T-cell (primary cell): ENCODE measurements at regions not wholly inside any gene's neighbourhood (a gene's known extent, or its start where the extent isn't known, plus 50 kb on each side); places are given as distances from the start of the nearest gene placed in this dataset.

Experiments used
- ATAC-seq, 4 experiments: fragments of 200-7000 bp in 3 of 4; fragments of 150-1000 bp in 1 of 4; cut with Tn5 transposase; replicated peaks in 1 of 4; 1 replicate in 3 of 4; 2 replicates in 1 of 4; pipeline ENCODE4 v1.10.0; 2021; ENCODE audit warnings: moderate library complexity in 3 of 4, mild to moderate bottlenecking in 2 of 4, moderate number of reproducible peaks in 1 of 4
- CTCF ChIA-PET, 2 donors: fragments of 300-600 bp; sonication (Branson Sonifier 250); formaldehyde crosslinking; loops; one replicate each; lab custom pipeline; 2022; ENCODE audit warnings: antibody characterized with exemption in 2 of 2; lab: Charles Lee
- POLR2A ChIA-PET, 2 donors: fragments of 300-600 bp; sonication (Branson Sonifier 250); formaldehyde crosslinking; loops; one replicate each; lab custom pipeline; 2022; ENCODE audit warnings: antibody characterized with exemption in 2 of 2; lab: Charles Lee
- DNase-seq, 35 experiments: peaks; one replicate each; pipeline versions ENCODE4 v3.0.0 to v3.0.0-alpha.2; 2013 to 2023
- H3K27ac ChIP-seq: one replicate; pipeline ENCODE4 v1.5.1; 2013; ENCODE audit warnings: low read length
- H3K27me3 ChIP-seq, 2 experiments: replicated peaks in 1 of 2; 1 replicate in 1 of 2; 2 replicates in 1 of 2; pipeline versions ENCODE4 v1.6.1 to v1.7.0; 2013; ENCODE audit warnings: low read length in 1 of 2, mixed read lengths in 1 of 2; ENCODE audit not compliant: control insufficient read depth in 2 of 2, insufficient read depth in 2 of 2; ENCODE audit errors: extremely low read depth in 1 of 2
- H3K36me3 ChIP-seq, 2 donors: 1 replicate in 1 of 2; 2 replicates in 1 of 2; pipeline versions ENCODE4 v1.6.1 to v1.7.0; 2013; ENCODE audit warnings: low read length in 1 of 2; ENCODE audit not compliant: control insufficient read depth in 2 of 2, insufficient read depth in 1 of 2; ENCODE audit errors: extremely low read depth in 1 of 2
- H3K4me1 ChIP-seq, 2 experiments: 1 replicate in 1 of 2; 2 replicates in 1 of 2; pipeline versions ENCODE4 v1.6.1 to v1.7.0; 2013; ENCODE audit warnings: low read length in 2 of 2, mixed read lengths in 1 of 2; ENCODE audit not compliant: insufficient read depth in 2 of 2, control insufficient read depth in 1 of 2; ENCODE audit errors: extremely low read depth in 1 of 2
- H3K4me3 ChIP-seq, 2 donors: 1 replicate in 1 of 2; 2 replicates in 1 of 2; pipeline versions ENCODE4 v1.5.1 to v1.7.0; 2013; ENCODE audit warnings: mild to moderate bottlenecking in 2 of 2, low read length in 1 of 2, moderate library complexity in 1 of 2; ENCODE audit not compliant: control insufficient read depth in 1 of 2; ENCODE audit errors: extremely low read depth in 1 of 2
- H3K9me3 ChIP-seq: 2 replicates; pipeline ENCODE4 v1.7.0; 2013
- H3K27ac Mint-ChIP-seq, 2 donors: one replicate each; pipeline ENCODE4 v1.8.0; 2020 to 2021; ENCODE audit warnings: mild to moderate bottlenecking in 2 of 2, mixed read lengths in 2 of 2
- H3K27me3 Mint-ChIP-seq, 2 donors: one replicate each; pipeline ENCODE4 v1.8.0; 2021 to 2022; ENCODE audit warnings: mixed read lengths in 2 of 2
- H3K36me3 Mint-ChIP-seq: one replicate; pipeline ENCODE4 v1.8.0; 2021; ENCODE audit warnings: mixed read lengths
- H3K4me1 Mint-ChIP-seq, 3 donors: one replicate each; pipeline ENCODE4 v1.8.0; 2020 to 2022; ENCODE audit warnings: mixed read lengths in 3 of 3, mild to moderate bottlenecking in 1 of 3
- H3K4me3 Mint-ChIP-seq, 3 donors: one replicate each; pipeline ENCODE4 v1.8.0; 2020 to 2022; ENCODE audit warnings: mild to moderate bottlenecking in 3 of 3, mixed read lengths in 3 of 3, moderate library complexity in 3 of 3
- H3K9me3 Mint-ChIP-seq, 3 donors: one replicate each; pipeline ENCODE4 v1.8.0; 2020 to 2022; ENCODE audit warnings: mixed read lengths in 3 of 3
- WGBS: methylation state at CpG from one replicate; pipeline ENCODE4 v1.1.5; 2013; ENCODE audit warnings: missing lambda C conversion rate; ENCODE audit not compliant: insufficient coverage; 5-methylcytosine and 5-hydroxymethylcytosine counted together

- Histone ChIP-seq H3K27ac (no peak overlapping the region), H3K4me3 (no peak overlapping the region), H3K9me3 (no peaks in the 10 kb centered on the region), H3K27me3 (peaks cover 0 to 3% of the 10 kb centered on the region in 2 experiments), H3K36me3 (no peaks in the 10 kb centered on the region), H3K4me1 (no peaks in the 10 kb centered on the region)
- Mint-ChIP-seq H3K4me3 (no peak overlapping the region), H3K27me3 (peaks cover 7 to 8% of the 10 kb centered on the region in 2 donors), H3K4me1 (no peaks in the 10 kb centered on the region), H3K9me3 (peaks cover 0 to 5% (median 0%) of the 10 kb centered on the region in 3 donors), H3K36me3 (no peaks in the 10 kb centered on the region), H3K27ac (no peak overlapping the region)
- POLR2A ChIA-PET, result no interaction called here
- CTCF ChIA-PET, result no interaction called here
- no peak for ATAC-seq
- WGBS, result no CpG with 5 or more reads among the region's 2 CpGs
- DNase-seq, result no peak
Measured at GRCh38 chr2:65724336-65724735, 291.9 kb upstream of the SPRED2 start.

- Histone ChIP-seq H3K4me1 (no peaks in the 10 kb centered on the region), H3K36me3 (no peaks in the 10 kb centered on the region), H3K27ac (no peak overlapping the region), H3K27me3 (peaks cover 0 to 3% of the 10 kb centered on the region in 2 experiments), H3K9me3 (no peaks in the 10 kb centered on the region), H3K4me3 (no peak overlapping the region)
- ChIA-PET POLR2A (no interaction called here), CTCF (no interaction called here)
- Mint-ChIP-seq H3K4me3 (no peak overlapping the region), H3K4me1 (no peaks in the 10 kb centered on the region), H3K9me3 (peaks cover 0 to 5% (median 0%) of the 10 kb centered on the region in 3 donors), H3K27ac (no peak overlapping the region), H3K27me3 (peaks cover 8 to 19% of the 10 kb centered on the region in 2 donors), H3K36me3 (no peaks in the 10 kb centered on the region)
- 80% methylated on average over 1 of the region's 5 CpGs for WGBS
- ATAC-seq (no peak), DNase-seq (no peak)
Measured at GRCh38 chr2:65722028-65722778, 289.8 kb upstream of the SPRED2 start.

GRCh38 chr2:65716698-65717097 is 284.3 kb upstream of the SPRED2 start:
- peaks cover 0 to 2% of the 10 kb centered on the region in 2 experiments for H3K27me3 ChIP-seq
- no peaks in the 10 kb centered on the region for H3K4me1 ChIP-seq
- Mint-ChIP-seq H3K4me1 (no peaks in the 10 kb centered on the region), H3K27ac (no peak overlapping the region), H3K27me3 (peaks cover 5 to 19% of the 10 kb centered on the region in 2 donors), H3K4me3 (no peak overlapping the region), H3K36me3 (no peaks in the 10 kb centered on the region), H3K9me3 (no peaks in the 10 kb centered on the region)
- no peaks in the 10 kb centered on the region for H3K36me3 ChIP-seq
- DNase-seq (no peak), ATAC-seq (no peak)
- no CpG with 5 or more reads among the region's 1 CpG for WGBS
- H3K4me3 ChIP-seq, result no peak overlapping the region
- ChIA-PET POLR2A (no interaction called here), CTCF (interaction anchor here in 1 of 2 donors (0.6 kb wide), 1 partner anchor 330 kb away, joined by 3 read pairs; no protein-coding TSS in a partner anchor)
- H3K27ac ChIP-seq, result no peak overlapping the region
- H3K9me3 ChIP-seq, result no peaks in the 10 kb centered on the region

DNA sequence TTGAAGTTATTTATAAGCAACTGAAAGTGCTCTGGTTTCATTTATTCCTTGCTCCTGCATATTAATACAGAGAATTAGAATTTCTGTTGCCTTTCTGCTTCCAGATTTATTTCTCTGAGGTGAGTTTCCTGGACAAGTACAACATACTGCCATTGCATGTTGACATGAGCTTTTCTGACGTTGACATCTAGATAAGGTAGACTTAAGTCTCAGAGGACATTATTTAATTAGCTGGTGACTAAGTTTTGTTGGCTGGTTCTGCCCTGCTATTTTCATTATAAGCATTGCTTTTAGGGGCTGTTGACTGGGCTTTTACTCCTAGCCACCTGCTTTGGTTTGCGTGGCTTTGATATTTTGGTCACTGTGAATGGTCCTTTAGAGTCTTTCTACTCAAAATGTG is 282.9 kb upstream of the SPRED2 start:
- no peak overlapping the region for H3K4me3 ChIP-seq

GRCh38 chr2:65714866-65715265 is 282.5 kb upstream of the SPRED2 start:
- H3K27ac Mint-ChIP-seq, result no peak overlapping the region
- DNase-seq (no peak), ATAC-seq (no peak)
- H3K4me3 Mint-ChIP-seq, result no peak overlapping the region
- Histone ChIP-seq H3K27me3 (peaks cover 0 to 2% of the 10 kb centered on the region in 2 experiments), H3K4me1 (no peaks in the 10 kb centered on the region), H3K4me3 (no peak overlapping the region), H3K9me3 (no peaks in the 10 kb centered on the region), H3K27ac (no peak overlapping the region), H3K36me3 (no peaks in the 10 kb centered on the region)
- CTCF ChIA-PET, result no interaction called here
- H3K27me3 Mint-ChIP-seq, result peaks cover 0 to 15% of the 10 kb centered on the region in 2 donors
- no peaks in the 10 kb centered on the region for H3K9me3 Mint-ChIP-seq
- no peaks in the 10 kb centered on the region for H3K4me1 Mint-ChIP-seq
- H3K36me3 Mint-ChIP-seq, result no peaks in the 10 kb centered on the region
- POLR2A ChIA-PET, result no interaction called here
- no CpG with 5 or more reads among the region's 1 CpG for WGBS

More for the DNA sequence above, 282.9 kb upstream of the SPRED2 start:
- ATAC-seq, result no peak
- Mint-ChIP-seq H3K4me3 (no peak overlapping the region), H3K9me3 (no peaks in the 10 kb centered on the region), H3K4me1 (no peaks in the 10 kb centered on the region), H3K36me3 (no peaks in the 10 kb centered on the region), H3K27ac (no peak overlapping the region), H3K27me3 (peaks cover 1 to 16% of the 10 kb centered on the region in 2 donors)
- H3K27ac ChIP-seq, result no peak overlapping the region
- H3K36me3 ChIP-seq, result no peaks in the 10 kb centered on the region
- H3K4me1 ChIP-seq, result no peaks in the 10 kb centered on the region
- no peaks in the 10 kb centered on the region for H3K9me3 ChIP-seq
- 90% methylated on average over 2 of the region's 2 CpGs for WGBS
- no peak for DNase-seq
- POLR2A ChIA-PET, result no interaction called here
- H3K27me3 ChIP-seq, result peaks cover 0 to 2% of the 10 kb centered on the region in 2 experiments
- CTCF ChIA-PET, result no interaction called here

- no peak for ATAC-seq
- no peak for DNase-seq
- Histone ChIP-seq H3K4me1 (no peaks in the 10 kb centered on the region), H3K36me3 (no peaks in the 10 kb centered on the region), H3K27ac (no peak overlapping the region), H3K9me3 (no peaks in the 10 kb centered on the region), H3K4me3 (no peak overlapping the region), H3K27me3 (peaks cover 0 to 2% of the 10 kb centered on the region in 2 experiments)
- ChIA-PET CTCF (no interaction called here), POLR2A (no interaction called here)
- no CpG with 5 or more reads among the region's 1 CpG for WGBS
- H3K4me3 Mint-ChIP-seq, result no peak overlapping the region
- H3K4me1 Mint-ChIP-seq, result no peaks in the 10 kb centered on the region
- peaks cover 0 to 5% (median 0%) of the 10 kb centered on the region in 3 donors for H3K9me3 Mint-ChIP-seq
- H3K27me3 Mint-ChIP-seq, result peaks cover 0 to 8% of the 10 kb centered on the region in 2 donors
- H3K36me3 Mint-ChIP-seq, result no peaks in the 10 kb centered on the region
- no peak overlapping the region for H3K27ac Mint-ChIP-seq
Measured at GRCh38 chr2:65711863-65712262, 279.5 kb upstream of the SPRED2 start.
